B cell (primary cell): ENCODE measurements at regions not wholly inside any gene's neighbourhood (a gene's known extent, or its start where the extent isn't known, plus 50 kb on each side); places are given as distances from the start of the nearest gene placed in this dataset.

Source experiments
- ATAC-seq: fragments of 200-7000 bp; cut with Tn5 transposase; one replicate; pipeline ENCODE4 v1.10.0; 2021; ENCODE audit warnings: low read depth, mild to moderate bottlenecking, moderate number of reproducible peaks, moderate library complexity
- CTCF ChIA-PET: fragments of 350-600 bp; sonication (Branson Sonifier 250); formaldehyde crosslinking; loops from one replicate; lab custom pipeline; 2021; ENCODE audit warnings: antibody characterized with exemption, inconsistent platforms; lab: Charles Lee
- POLR2A ChIA-PET: fragments of 350-600 bp; sonication (Branson Sonifier 250); formaldehyde crosslinking; loops from one replicate; lab custom pipeline; 2021; ENCODE audit warnings: antibody characterized with exemption; lab: Charles Lee
- DNase-seq: peaks from one replicate; pipeline ENCODE4 v3.0.0; 2013
- H2AFZ ChIP-seq: 2 replicates; pipeline ENCODE4 v1.6.1; 2012; ENCODE audit warnings: mild to moderate bottlenecking, low read depth, low read length; ENCODE audit not compliant: insufficient read depth, poor library complexity, severe bottlenecking
- H3K27ac ChIP-seq, 2 donors: 1 replicate in 1 of 2; 2 replicates in 1 of 2; pipeline ENCODE4 v1.5.1; 2012 to 2013; ENCODE audit warnings: low read length in 2 of 2, mild to moderate bottlenecking in 2 of 2, moderate library complexity in 1 of 2
- H3K27me3 ChIP-seq, 4 experiments: fragments of 200-600 bp in 1 of 4; sonication (generic) in 1 of 4; replicated peaks in 1 of 4; 1 replicate in 2 of 4; 2 replicates in 2 of 4; pipeline versions ENCODE4 v1.6.1 to v1.7.0; 2013 to 2016; ENCODE audit warnings: low read length in 3 of 4, mild to moderate bottlenecking in 2 of 4, mixed read lengths in 1 of 4, moderate library complexity in 1 of 4; ENCODE audit not compliant: insufficient read depth in 4 of 4, control insufficient read depth in 3 of 4; ENCODE audit errors: control extremely low read depth in 1 of 4
- H3K36me3 ChIP-seq, 2 experiments: replicated peaks in 1 of 2; 1 replicate in 1 of 2; 2 replicates in 1 of 2; pipeline versions ENCODE4 v1.6.1 to v1.7.1; 2013; ENCODE audit warnings: low read length in 1 of 2; ENCODE audit not compliant: insufficient read depth in 2 of 2, control insufficient read depth in 1 of 2; ENCODE audit errors: control extremely low read depth in 1 of 2, extremely low read depth in 1 of 2
- H3K4me1 ChIP-seq, 2 donors: fragments of 200-600 bp in 1 of 2; sonication (generic) in 1 of 2; 1 replicate in 1 of 2; 2 replicates in 1 of 2; pipeline versions ENCODE4 v1.5.1 to v1.6.1; 2013 to 2017; ENCODE audit warnings: low read length in 2 of 2; ENCODE audit not compliant: control insufficient read depth in 2 of 2, insufficient read depth in 2 of 2
- H3K4me2 ChIP-seq: replicated peaks from 2 replicates; pipeline ENCODE3; 2012; ENCODE audit warnings: mild to moderate bottlenecking, low read depth, low read length; ENCODE audit not compliant: poor library complexity, severe bottlenecking
- H3K4me3 ChIP-seq, 5 experiments: fragments of 200-600 bp in 1 of 5; sonication (generic) in 1 of 5; 1 replicate in 3 of 5; 2 replicates in 2 of 5; pipeline versions ENCODE4 v1.5.1 to v1.7.0; 2011 to 2016; ENCODE audit warnings: low read length in 4 of 5, mild to moderate bottlenecking in 4 of 5, low read depth in 2 of 5, control low read depth in 1 of 5, moderate library complexity in 1 of 5; ENCODE audit not compliant: insufficient read depth in 1 of 5; ENCODE audit errors: control extremely low read depth in 1 of 5, extremely low read depth in 1 of 5
- H3K79me2 ChIP-seq: fragments of 200-600 bp; sonication (generic); one replicate; pipeline ENCODE4 v1.6.0; 2016; ENCODE audit warnings: low read length; ENCODE audit not compliant: control insufficient read depth, insufficient read depth
- H3K9ac ChIP-seq: fragments of 200-600 bp; sonication (generic); 2 replicates; pipeline ENCODE4 v1.6.1; 2017; ENCODE audit warnings: mild to moderate bottlenecking, low read length, moderate library complexity
- H3K9me3 ChIP-seq, 3 donors: one replicate each; pipeline versions ENCODE4 v1.6.1 to v1.7.1; 2013; ENCODE audit warnings: low read length in 2 of 3; ENCODE audit not compliant: control insufficient read depth in 2 of 3, insufficient read depth in 1 of 3; ENCODE audit errors: control extremely low read depth in 1 of 3
- H4K20me1 ChIP-seq: 2 replicates; pipeline ENCODE4 v1.6.0; 2012; ENCODE audit warnings: mild to moderate bottlenecking, low read length; ENCODE audit not compliant: insufficient read depth, control insufficient read depth, poor library complexity, severe bottlenecking
- H3K27ac Mint-ChIP-seq: one replicate; pipeline ENCODE4 v1.8.0; 2021; ENCODE audit warnings: mixed read lengths
- H3K27me3 Mint-ChIP-seq: one replicate; pipeline ENCODE4 v1.8.0; 2021; ENCODE audit warnings: mixed read lengths
- H3K4me1 Mint-ChIP-seq: one replicate; pipeline ENCODE4 v1.8.0; 2021; ENCODE audit warnings: mixed read lengths
- H3K4me3 Mint-ChIP-seq: one replicate; pipeline ENCODE4 v1.8.0; 2021; ENCODE audit warnings: mixed read lengths
- H3K9me3 Mint-ChIP-seq: one replicate; pipeline ENCODE4 v1.8.0; 2022; ENCODE audit warnings: mixed read lengths; ENCODE audit not compliant: insufficient read depth
- CTCF ChIP-seq: fragments of 200-600 bp; IDR thresholded peaks from one replicate; pipeline ENCODE4 v1.8.0; 2022; ENCODE audit warnings: antibody characterized with exemption, mild to moderate bottlenecking
- EZH2 ChIP-seq: IDR thresholded peaks from 2 replicates; pipeline ENCODE4 v1.6.1; 2012; ENCODE audit warnings: borderline replicate concordance, low read depth, mild to moderate bottlenecking, moderate library complexity, low read length; ENCODE audit not compliant: insufficient read depth, poor library complexity, severe bottlenecking
- WGBS: methylation state at CpG from one replicate; pipeline ENCODE4 v1.1.5; 2013; ENCODE audit warnings: missing lambda C conversion rate; ENCODE audit not compliant: insufficient coverage; 5-methylcytosine and 5-hydroxymethylcytosine counted together
- intact Hi-C: fragments of 100-400 bp; cut with micrococcal nuclease; formaldehyde crosslinking; loops from one replicate; pipeline ENCODE4 v1.10.0; 2022

- no peaks in the 10 kb centered on the region for H3K27me3 ChIP-seq
- CTCF ChIA-PET, result no interaction called here
- H3K79me2 ChIP-seq, result no peaks in the 10 kb centered on the region
- no peak overlapping the region for H3K27ac ChIP-seq
- intact Hi-C loops, result no loop called here
- TF ChIP-seq EZH2 (no peak), CTCF (no peak)
- H3K4me3 ChIP-seq, result no peak overlapping the region
- no peak for DNase-seq
- Mint-ChIP-seq H3K27me3 (no peaks in the 10 kb centered on the region), H3K9me3 (no peaks in the 10 kb centered on the region), H3K27ac (no peak overlapping the region), H3K4me1 (no peaks in the 10 kb centered on the region), H3K4me3 (no peak overlapping the region)
- ATAC-seq, result no peak
- no peak overlapping the region for H2AFZ ChIP-seq
- H3K4me2 ChIP-seq, result no peak overlapping the region
- POLR2A ChIA-PET, result no interaction called here
- WGBS, result no CpG with 5 or more reads among the region's 1 CpG
- H3K9ac ChIP-seq, result no peak overlapping the region
- no peaks in the 10 kb centered on the region for H4K20me1 ChIP-seq
- no peaks in the 10 kb centered on the region for H3K4me1 ChIP-seq
- no peaks in the 10 kb centered on the region for H3K9me3 ChIP-seq
- H3K36me3 ChIP-seq, result no peaks in the 10 kb centered on the region
Measured at GRCh38 chr7:10632712-10633111, 341.0 kb upstream of the PHF14 start.

DNA sequence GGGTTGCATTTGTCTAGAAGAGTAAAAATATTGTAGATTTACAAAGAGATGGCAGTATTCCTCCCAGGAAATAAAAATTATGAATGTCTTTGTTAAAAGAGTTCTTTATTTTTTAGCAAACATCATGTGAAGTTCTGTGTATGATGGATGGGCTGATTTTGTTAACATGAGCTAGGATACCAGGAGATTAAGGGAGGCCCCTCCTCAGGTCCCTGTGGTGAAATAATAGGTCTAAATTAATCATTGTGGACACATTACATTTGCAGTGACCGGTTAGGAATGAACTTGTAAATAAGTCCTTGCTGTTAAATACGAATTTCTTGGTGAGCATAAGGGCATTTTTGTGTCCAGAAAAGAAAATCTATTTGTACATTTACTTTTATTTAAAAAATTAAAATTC is 339.4 kb upstream of the PHF14 start:
- H3K4me1 Mint-ChIP-seq, result no peaks in the 10 kb centered on the region
- no peaks in the 10 kb centered on the region for H3K27me3 ChIP-seq
- intact Hi-C loops, result no loop called here

More for the DNA sequence above, 339.4 kb upstream of the PHF14 start:
- WGBS, result no CpG with 5 or more reads among the region's 2 CpGs
- CTCF ChIA-PET, result no interaction called here
- Histone ChIP-seq H3K79me2 (no peaks in the 10 kb centered on the region), H3K4me1 (no peaks in the 10 kb centered on the region), H3K9me3 (no peaks in the 10 kb centered on the region), H3K4me2 (no peak overlapping the region), H3K4me3 (no peak overlapping the region), H3K27ac (no peak overlapping the region), H4K20me1 (no peaks in the 10 kb centered on the region), H3K9ac (no peak overlapping the region), H3K36me3 (no peaks in the 10 kb centered on the region), H2AFZ (no peak overlapping the region)
- ATAC-seq, result no peak
- POLR2A ChIA-PET, result no interaction called here
- no peaks in the 10 kb centered on the region for H3K9me3 Mint-ChIP-seq
- TF ChIP-seq EZH2, result no peak
- no peak for TF ChIP-seq CTCF
- no peak overlapping the region for H3K4me3 Mint-ChIP-seq
- H3K27ac Mint-ChIP-seq, result no peak overlapping the region
- no peak for DNase-seq
- no peaks in the 10 kb centered on the region for H3K27me3 Mint-ChIP-seq
